RWPE1 (cell line): ENCODE measurements at regions not wholly inside any gene's neighbourhood (a gene's known extent, or its start where the extent isn't known, plus 50 kb on each side); places are given as distances from the start of the nearest gene placed in this dataset.

Experiments used
- CTCF ChIA-PET: fragments of 350-600 bp; sonication (Branson Sonifier 250); formaldehyde crosslinking; extraction: SDS; loops from one replicate; lab custom pipeline; 2021; lab: Yijun Ruan, JAX
- POLR2A ChIA-PET: fragments of 400-600 bp; formaldehyde crosslinking; extraction: SDS; loops from one replicate; lab custom pipeline; 2020; ENCODE audit warnings: antibody characterized with exemption; ENCODE audit not compliant: low non-redundant PET; lab: Yijun Ruan, JAX
- DNase-seq: peaks from one replicate; pipeline ENCODE4 v3.0.0; 2012; ENCODE audit warnings: low spot score
- H3K27ac ChIP-seq: fragments of 450-650 bp; 2 replicates; pipeline ENCODE4 v1.5.1; 2017
- TF ChIP-seq, protein P1 (sequence below): fragments of 450-650 bp; conservative IDR thresholded peaks from 2 replicates; pipeline ENCODE4 v1.5.1; 2017; ENCODE audit warnings: low read depth, mild to moderate bottlenecking

DNA sequence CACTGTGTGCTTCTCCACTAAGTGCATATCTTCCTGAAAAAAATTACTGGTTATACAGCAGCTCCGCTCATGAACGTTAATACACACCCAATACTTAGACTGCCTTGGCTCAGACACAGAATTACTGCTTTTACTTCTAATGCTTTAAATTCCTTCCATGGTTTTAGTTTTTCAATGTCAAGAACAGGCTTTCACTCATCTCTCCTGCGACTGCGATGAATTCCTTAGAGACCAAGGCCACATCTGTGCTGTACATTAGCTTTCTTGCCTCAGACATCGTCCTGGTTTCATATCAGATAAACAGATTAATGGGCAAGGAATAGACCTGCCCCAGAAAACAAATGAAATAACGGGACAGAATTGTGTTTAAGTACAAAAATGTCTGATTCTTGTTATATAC is 120.2 kb downstream of the CYP26A1 start:
- TF ChIP-seq, protein P1, sequence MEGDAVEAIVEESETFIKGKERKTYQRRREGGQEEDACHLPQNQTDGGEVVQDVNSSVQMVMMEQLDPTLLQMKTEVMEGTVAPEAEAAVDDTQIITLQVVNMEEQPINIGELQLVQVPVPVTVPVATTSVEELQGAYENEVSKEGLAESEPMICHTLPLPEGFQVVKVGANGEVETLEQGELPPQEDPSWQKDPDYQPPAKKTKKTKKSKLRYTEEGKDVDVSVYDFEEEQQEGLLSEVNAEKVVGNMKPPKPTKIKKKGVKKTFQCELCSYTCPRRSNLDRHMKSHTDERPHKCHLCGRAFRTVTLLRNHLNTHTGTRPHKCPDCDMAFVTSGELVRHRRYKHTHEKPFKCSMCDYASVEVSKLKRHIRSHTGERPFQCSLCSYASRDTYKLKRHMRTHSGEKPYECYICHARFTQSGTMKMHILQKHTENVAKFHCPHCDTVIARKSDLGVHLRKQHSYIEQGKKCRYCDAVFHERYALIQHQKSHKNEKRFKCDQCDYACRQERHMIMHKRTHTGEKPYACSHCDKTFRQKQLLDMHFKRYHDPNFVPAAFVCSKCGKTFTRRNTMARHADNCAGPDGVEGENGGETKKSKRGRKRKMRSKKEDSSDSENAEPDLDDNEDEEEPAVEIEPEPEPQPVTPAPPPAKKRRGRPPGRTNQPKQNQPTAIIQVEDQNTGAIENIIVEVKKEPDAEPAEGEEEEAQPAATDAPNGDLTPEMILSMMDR = no peak
- ChIA-PET POLR2A (no interaction called here), CTCF (no interaction called here)
- H3K27ac ChIP-seq = no peak overlapping the region
- no peak for DNase-seq

DNA sequence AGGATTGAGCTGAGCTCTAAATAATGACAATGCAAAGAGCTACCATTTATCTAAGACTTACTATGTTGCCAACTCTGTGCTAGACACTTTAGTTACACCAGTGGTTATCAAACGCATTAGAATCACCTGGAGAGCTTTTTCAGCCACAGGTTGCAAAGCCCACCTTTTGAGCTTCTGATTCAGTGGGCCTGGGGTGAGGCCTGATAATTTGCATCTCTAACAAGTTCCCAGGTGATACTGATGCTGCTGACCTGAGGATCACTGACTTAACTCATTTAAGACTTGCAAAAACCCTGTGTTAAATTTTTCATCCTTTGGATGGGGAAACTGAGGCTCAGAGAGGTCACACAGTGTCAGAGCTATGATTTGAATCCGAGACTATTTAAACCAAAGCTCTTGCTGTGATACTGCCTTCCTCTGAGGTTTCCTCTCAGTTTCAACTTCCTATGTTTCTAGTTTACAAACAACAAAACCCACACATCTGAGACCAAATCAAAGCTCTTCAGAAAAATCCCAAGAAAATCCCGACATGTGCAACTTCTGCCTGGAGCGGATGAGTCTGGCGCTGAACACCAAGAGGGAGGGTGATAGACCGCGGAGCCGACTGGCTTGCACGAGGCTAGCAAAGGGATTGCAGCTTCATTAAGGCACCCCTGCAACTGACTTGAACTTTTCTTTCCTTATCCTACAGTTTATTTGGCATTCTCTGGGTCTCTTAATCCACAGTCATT is 124.9 kb downstream of the CYP26A1 start:
- DNase-seq = no peak
- CTCF ChIA-PET = no interaction called here
- H3K27ac ChIP-seq = no peak overlapping the region
- POLR2A ChIA-PET = no interaction called here
- TF ChIP-seq, protein P1 = no peak

DNA sequence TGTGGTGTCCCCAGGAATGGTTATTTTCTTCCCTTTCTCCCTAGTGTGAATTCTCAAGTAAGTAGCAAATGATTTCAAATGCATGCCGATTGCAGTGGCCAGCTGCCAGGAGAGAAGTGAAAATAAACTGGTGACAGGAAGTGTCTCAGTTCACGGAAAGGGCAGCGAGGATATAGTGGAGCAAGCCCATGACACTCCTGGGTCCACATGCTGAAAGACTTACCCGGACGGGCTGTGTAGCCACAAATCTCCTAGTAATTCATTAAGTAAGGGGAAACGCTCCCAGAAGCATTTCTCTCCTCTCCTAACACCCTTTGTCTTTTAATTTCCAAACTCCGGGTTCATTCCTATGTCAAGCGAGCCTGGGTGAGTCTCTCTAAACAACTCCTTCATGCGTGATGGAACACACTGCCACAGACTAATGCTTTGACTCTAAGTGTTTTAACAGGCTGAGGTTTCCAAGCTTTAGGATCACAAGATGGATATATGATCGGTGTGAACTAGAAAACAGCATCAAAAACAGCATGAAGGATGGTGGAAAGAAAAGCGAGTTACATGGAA is 125.6 kb downstream of the CYP26A1 start:
- POLR2A ChIA-PET = interaction anchor here (0.5 kb wide), 1 partner anchor 369 kb away, joined by 3 read pairs; no protein-coding TSS in a partner anchor
- CTCF ChIA-PET = no interaction called here
- TF ChIP-seq, protein P1 = no peak
- no peak overlapping the region for H3K27ac ChIP-seq
- no peak for DNase-seq

DNA sequence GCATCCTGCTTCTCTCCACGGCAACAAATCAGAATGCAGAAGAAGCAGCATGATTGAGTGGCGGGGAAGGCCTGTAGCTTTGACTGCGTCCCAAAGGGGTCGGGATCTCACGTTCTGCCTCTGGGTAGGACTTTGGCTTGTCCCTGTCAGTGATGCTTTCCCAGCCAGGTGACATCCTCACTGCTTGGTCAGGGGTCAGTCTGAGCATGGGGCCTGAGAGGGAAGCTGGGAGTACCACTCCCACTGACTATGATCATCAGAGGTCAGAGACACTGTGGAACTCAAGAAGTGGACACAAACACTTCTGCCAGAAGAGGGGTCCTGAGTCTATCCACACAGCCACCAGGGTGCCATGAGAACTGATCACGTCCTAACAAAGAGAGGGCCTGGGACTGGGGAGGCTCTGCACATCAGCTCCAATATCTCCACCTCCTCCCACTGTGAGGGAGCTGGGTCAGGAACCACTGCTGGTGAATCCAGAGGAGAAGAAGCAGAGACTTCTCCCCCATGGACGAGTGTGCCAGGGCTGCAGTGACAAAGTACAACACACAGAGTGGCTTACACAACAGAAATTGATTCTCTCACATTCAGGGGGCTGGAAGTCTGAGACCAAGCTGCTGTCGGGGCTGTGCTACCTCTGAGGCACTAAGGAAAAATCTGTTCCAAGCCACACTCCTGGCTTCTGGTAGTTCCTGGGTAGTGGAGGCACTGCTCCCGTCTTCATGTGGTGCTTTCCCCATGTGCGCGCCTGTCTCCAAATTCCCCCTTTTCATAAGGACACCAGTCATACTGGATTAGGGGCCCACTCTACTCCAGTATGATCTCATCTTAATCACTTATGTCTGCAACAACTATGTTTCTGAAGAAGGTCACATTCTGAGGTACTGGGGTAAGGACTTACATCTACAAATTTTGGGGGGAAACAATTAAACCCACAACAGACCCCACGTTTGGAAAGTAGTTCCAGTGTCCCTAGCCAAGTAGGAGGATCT is 131.1 kb downstream of the CYP26A1 start:
- POLR2A ChIA-PET = no interaction called here
- H3K27ac ChIP-seq = no peak overlapping the region
- CTCF ChIA-PET = no interaction called here
- TF ChIP-seq, protein P1 = no peak
- no peak for DNase-seq

GRCh38 chr10:93206652-93207051 is 133.0 kb downstream of the CYP26A1 start:
- ChIA-PET POLR2A (no interaction called here), CTCF (interaction anchor here (0.6 kb wide), 1 partner anchor 21 kb away, joined by 4 read pairs; no protein-coding TSS in a partner anchor)
- no peak overlapping the region for H3K27ac ChIP-seq
- TF ChIP-seq, protein P1 = no peak
- DNase-seq = no peak
